K562 (cell line): ENCODE measurements at regions not wholly inside any gene's neighbourhood (a gene's known extent, or its start where the extent isn't known, plus 50 kb on each side); places are given as distances from the start of the nearest gene placed in this dataset.
"Not testable (repeated sequence)": the region's sequence is repeated elsewhere in the genome, so short reads cannot be mapped to it uniquely, and the experiment has no call there.

Experiments used
- ATAC-seq: fragments of 200-7000 bp; cut with Tn5 transposase; 3 replicates; pipeline ENCODE4 v1.9.1; 2020; ENCODE audit warnings: moderate library complexity
- BruUV-seq: library from RNA; stranded (reverse); fragments of 400-500 nt; replicated peaks from 2 replicates; lab custom pipeline; 2021; lab: Mats Ljungman, UMichigan
- CTCF ChIA-PET: fragments of 300-600 bp; formaldehyde crosslinking; extraction: SDS; loops from one replicate; lab custom pipeline; 2021; ENCODE audit warnings: low intra/inter-chr PET ratio; lab: Yijun Ruan, JAX
- POLR2A ChIA-PET: fragments of 300-600, 350-650 bp; sonication (Branson Sonifier 250); formaldehyde crosslinking; extraction: SDS; loops from one replicate; lab custom pipeline; 2021; ENCODE audit warnings: antibody characterized with exemption, inconsistent platforms; lab: Yijun Ruan, JAX
- DNase-seq, 4 experiments: peaks; one replicate each; pipeline versions ENCODE4 v3.0.0 to v3.0.0-alpha.2; 2011 to 2018; ENCODE audit warnings: low spot score in 3 of 4, mixed read lengths in 3 of 4; ENCODE audit errors: extremely low read depth in 1 of 4
- FAIRE-seq: peaks from 2 replicates; lab custom pipeline; 2011; peaks lifted over from hg19 to GRCh38; lab: Jason Lieb, UNC
- H2AFZ ChIP-seq: 2 replicates; pipeline ENCODE4 v1.6.0; 2011; ENCODE audit warnings: low read depth, low read length, control low read depth, inconsistent platforms
- H3K27ac ChIP-seq: fragments of 200-600 bp; 3 replicates; pipeline ENCODE4 v1.8.0; 2011; ENCODE audit warnings: low read depth, mild to moderate bottlenecking, control low read depth, inconsistent platforms, low read length, moderate library complexity, mixed read lengths; ENCODE audit errors: extremely low read depth
- H3K27me3 ChIP-seq, 2 experiments: fragments of 300-600 bp in 1 of 2; 2 replicates in 1 of 2; 3 replicates in 1 of 2; pipeline versions ENCODE4 v1.6.0 to v1.8.0; 2011; ENCODE audit warnings: inconsistent platforms in 2 of 2, low read length in 2 of 2, mild to moderate bottlenecking in 1 of 2, mixed read lengths in 1 of 2, moderate library complexity in 1 of 2; ENCODE audit not compliant: control insufficient read depth in 2 of 2, insufficient read depth in 2 of 2
- H3K36me3 ChIP-seq: fragments of 300-600 bp; 3 replicates; pipeline ENCODE4 v1.8.0; 2011; ENCODE audit warnings: mild to moderate bottlenecking, low read length, inconsistent platforms; ENCODE audit not compliant: control insufficient read depth, insufficient read depth
- H3K4me1 ChIP-seq, 2 experiments: fragments of 200-600 bp in 1 of 2; replicated peaks in 1 of 2; 2 replicates in 1 of 2; 3 replicates in 1 of 2; pipeline versions ENCODE4 v1.5.1 to v1.8.0; 2011; ENCODE audit warnings: inconsistent platforms in 2 of 2, low read length in 2 of 2, mild to moderate bottlenecking in 1 of 2, mixed read lengths in 1 of 2, moderate library complexity in 1 of 2; ENCODE audit not compliant: control insufficient read depth in 2 of 2, insufficient read depth in 2 of 2
- H3K4me2 ChIP-seq: 2 replicates; pipeline ENCODE4 v1.6.1; 2011; ENCODE audit warnings: low read length, control low read depth, inconsistent platforms, mixed read lengths; ENCODE audit not compliant: insufficient read depth
- H3K4me3 ChIP-seq: fragments of 200-600 bp; sonication (generic), shearing (Covaris generic); 2 replicates; pipeline ENCODE4 v1.5.1; 2016; ENCODE audit warnings: control low read depth, inconsistent platforms
- H3K79me2 ChIP-seq: fragments of 200-600 bp; 3 replicates; pipeline ENCODE4 v1.8.0; 2011; ENCODE audit warnings: low read length, inconsistent platforms; ENCODE audit not compliant: control insufficient read depth, insufficient read depth
- H3K9ac ChIP-seq, 2 experiments: 2 replicates each; pipeline versions ENCODE4 v1.6.0 to v1.6.1; 2011; ENCODE audit warnings: low read depth in 2 of 2, low read length in 2 of 2, control low read depth in 1 of 2, inconsistent platforms in 1 of 2, mild to moderate bottlenecking in 1 of 2, mixed read lengths in 1 of 2; ENCODE audit not compliant: insufficient read depth in 1 of 2
- H3K9me1 ChIP-seq: one replicate; pipeline ENCODE4 v1.6.0; 2011; ENCODE audit warnings: inconsistent platforms, mild to moderate bottlenecking, low read length, moderate library complexity; ENCODE audit not compliant: control insufficient read depth, insufficient read depth
- H3K9me3 ChIP-seq: replicated peaks from 2 replicates; pipeline ENCODE4 v1.5.1; 2011; ENCODE audit warnings: low read depth, low read length, inconsistent platforms; ENCODE audit not compliant: control insufficient read depth, insufficient read depth
- H4K20me1 ChIP-seq: replicated peaks from 2 replicates; pipeline ENCODE4 v1.6.1; 2011; ENCODE audit warnings: low read length, inconsistent platforms, mixed read lengths; ENCODE audit not compliant: control insufficient read depth, insufficient read depth
- BDP1 ChIP-seq: IDR thresholded peaks from 3 replicates; pipeline ENCODE4 v1.6.1; 2011; ENCODE audit not compliant: insufficient read length, insufficient read depth
- HNRNPL ChIP-seq: fragments of 200-400 bp; formaldehyde crosslinking; IDR thresholded peaks from 2 replicates; pipeline ENCODE4 v1.6.1; 2017; ENCODE audit warnings: low read depth, mild to moderate bottlenecking, low read length
- L3MBTL2 ChIP-seq: fragments of 450-650 bp; IDR thresholded peaks from 2 replicates; pipeline ENCODE4 v1.6.1; 2016; ENCODE audit warnings: mild to moderate bottlenecking, moderate library complexity
- LARP7 ChIP-seq: fragments of 450-650 bp; IDR thresholded peaks from 2 replicates; pipeline ENCODE4 v1.6.1; 2016
- LEF1 ChIP-seq: fragments of 450-650 bp; IDR thresholded peaks from 2 replicates; pipeline ENCODE4 v1.6.1; 2016; ENCODE audit warnings: mild to moderate bottlenecking
- MAZ ChIP-seq, 2 experiments: fragments of 450-650 bp in 1 of 2; sonication (generic) in 1 of 2; formaldehyde crosslinking; IDR thresholded peaks in 1 of 2; conservative IDR thresholded peaks in 1 of 2; 2 replicates each; pipeline versions ENCODE4 v1.4.0 to v1.5.0; 2020; ENCODE audit warnings: mild to moderate bottlenecking in 1 of 2, missing genetic modification reagents in 1 of 2
- MTA3 ChIP-seq: fragments of 450-650 bp; formaldehyde crosslinking; IDR thresholded peaks from 2 replicates; pipeline ENCODE4 v1.6.1; 2017; ENCODE audit warnings: mild to moderate bottlenecking, borderline replicate concordance
- MTF1 ChIP-seq: fragments of 250-450 bp; sonication (Bioruptor Pico); IDR thresholded peaks from 2 replicates; pipeline ENCODE4 v1.9.0; 2021; ENCODE audit warnings: moderate library complexity, mild to moderate bottlenecking, inconsistent platforms, borderline replicate concordance
- PHB ChIP-seq: fragments of 250-450 bp; sonication (Bioruptor Pico); IDR thresholded peaks from 2 replicates; pipeline ENCODE4 v1.5.0; 2021
- PHTF2 ChIP-seq: fragments of 250-450 bp; sonication (Bioruptor Pico); IDR thresholded peaks from 2 replicates; pipeline ENCODE4 v1.5.0; 2021; ENCODE audit warnings: mild to moderate bottlenecking
- PTRF ChIP-seq: fragments of 450-650 bp; IDR thresholded peaks from 2 replicates; pipeline ENCODE4 v1.6.1; 2016; ENCODE audit warnings: mild to moderate bottlenecking, missing genetic modification characterization, missing compliant biosample characterization
- SIRT6 ChIP-seq: IDR thresholded peaks from one replicate; pipeline ENCODE4 v1.6.1; 2012; ENCODE audit warnings: low read depth, mild to moderate bottlenecking, control low read depth, inconsistent platforms, low read length, moderate library complexity
- SLC30A9 ChIP-seq: fragments of 250-450 bp; sonication (Bioruptor Pico); IDR thresholded peaks from 2 replicates; pipeline ENCODE4 v1.8.0; 2022; ENCODE audit warnings: mild to moderate bottlenecking, moderate library complexity
- ZNF121 ChIP-seq: sonication (generic); formaldehyde crosslinking; conservative IDR thresholded peaks from 2 replicates; pipeline ENCODE4 v1.8.0; 2022; ENCODE audit warnings: missing genetic modification reagents
- ZNF146 ChIP-seq: IDR thresholded peaks from one replicate; pipeline ENCODE4 v1.6.1; 2018; ENCODE audit warnings: missing compliant biosample characterization; ENCODE audit not compliant: unreplicated experiment
- ZNF282 ChIP-seq: sonication (generic); formaldehyde crosslinking; IDR thresholded peaks from 2 replicates; pipeline ENCODE4 v1.8.1; 2023; ENCODE audit warnings: missing genetic modification reagents
- ZZZ3 ChIP-seq: fragments of 450-650 bp; IDR thresholded peaks from 2 replicates; pipeline ENCODE4 v1.6.1; 2016; ENCODE audit warnings: antibody characterized with exemption, mild to moderate bottlenecking, moderate library complexity
- WGBS: fragments of 100-300 bp; shearing (Covaris generic); methylation state at CpG from one replicate; pipeline ENCODE4 v1.1.6; 2016; ENCODE audit warnings: low coverage, mixed read lengths; ENCODE audit not compliant: insufficient coverage; ENCODE audit errors: missing lambda C conversion rate; 5-methylcytosine and 5-hydroxymethylcytosine counted together
- in situ Hi-C: fragments of 300-500 bp; cut with MboI; formaldehyde crosslinking; loops from 4 replicates; pipeline ENCODE4 v1.15.0; 2018; ENCODE audit warnings: inconsistent platforms, mixed read lengths
- intact Hi-C: fragments of 100-400 bp; cut with micrococcal nuclease; formaldehyde crosslinking; loops from 2 replicates; pipeline ENCODE4 v1.14.2; 2022
- TF ChIP-seq, protein P1 (sequence below): fragments of 250-450 bp; sonication (Bioruptor Pico); IDR thresholded peaks from 2 replicates; pipeline ENCODE4 v1.4.0; 2020; ENCODE audit warnings: mild to moderate bottlenecking

DNA sequence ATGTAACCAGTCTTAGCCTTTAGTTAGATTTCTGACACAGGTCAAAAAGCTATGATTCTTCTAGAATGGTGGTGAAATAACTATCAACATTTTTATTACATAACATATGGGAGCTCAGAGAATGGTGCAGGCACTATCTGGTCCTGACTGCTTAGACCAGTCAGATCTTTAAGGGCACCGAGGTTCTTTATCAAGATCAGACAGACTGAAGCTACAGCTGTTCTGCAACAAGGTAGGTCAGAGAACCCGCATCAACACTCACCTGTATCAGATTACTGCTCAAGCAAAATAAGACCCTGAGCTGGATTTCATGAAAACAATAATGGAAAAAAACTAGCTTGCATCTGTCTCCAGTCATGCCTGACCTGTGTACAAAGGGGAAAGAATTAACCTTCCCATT lies 160.4 kb downstream of the KCNJ2 start:
- Histone ChIP-seq H3K79me2 (no peaks in the 10 kb centered on the region), H3K27me3 (no peaks in the 10 kb centered on the region), H3K4me1 (no peaks in the 10 kb centered on the region), H2AFZ (no peak overlapping the region), H3K9me1 (no peaks in the 10 kb centered on the region), H3K27ac (no peak overlapping the region), H3K4me2 (no peak overlapping the region), H3K36me3 (no peaks in the 10 kb centered on the region), H3K9me3 (peaks cover under 1% of the 10 kb centered on the region; the same call in 1 of the 2 replicates), H3K4me3 (no peak overlapping the region), H3K9ac (no peak overlapping the region), H4K20me1 (no peaks in the 10 kb centered on the region)
- no TSS peak for BruUV-seq
- intact Hi-C loops (no loop called here), in situ Hi-C loops (no loop called here)
- DNase-seq (no peak), ATAC-seq (no peak), FAIRE-seq (no peak)
- WGBS = 0% methylated on average over 2 of the region's 2 CpGs
- ChIA-PET CTCF (no interaction called here), POLR2A (no interaction called here)
- TF ChIP-seq MAZ (CRISPR knock-in tag; conservative IDR thresholded peaks at IDR 0.05 in 1 of 2, IDR thresholded peaks at IDR 0.05 in 1 of 2) (no peak), PTRF (tag) (no peak), LEF1 (no peak), MTF1 (CRISPR knock-in tag) (no peak), LARP7 (no peak), L3MBTL2 (no peak), ZNF146 (CRISPR knock-in tag) (no peak), ZNF282 (CRISPR knock-in tag) (no peak), ZZZ3 (no peak), HNRNPL (no peak), SLC30A9 (CRISPR knock-in tag) (no peak), BDP1 (no peak), MTA3 (no peak), PHTF2 (CRISPR knock-in tag) (no peak), ZNF121 (CRISPR knock-in tag) (no peak), PHB (no peak), SIRT6 (no peak)
- TF ChIP-seq, protein P1, sequence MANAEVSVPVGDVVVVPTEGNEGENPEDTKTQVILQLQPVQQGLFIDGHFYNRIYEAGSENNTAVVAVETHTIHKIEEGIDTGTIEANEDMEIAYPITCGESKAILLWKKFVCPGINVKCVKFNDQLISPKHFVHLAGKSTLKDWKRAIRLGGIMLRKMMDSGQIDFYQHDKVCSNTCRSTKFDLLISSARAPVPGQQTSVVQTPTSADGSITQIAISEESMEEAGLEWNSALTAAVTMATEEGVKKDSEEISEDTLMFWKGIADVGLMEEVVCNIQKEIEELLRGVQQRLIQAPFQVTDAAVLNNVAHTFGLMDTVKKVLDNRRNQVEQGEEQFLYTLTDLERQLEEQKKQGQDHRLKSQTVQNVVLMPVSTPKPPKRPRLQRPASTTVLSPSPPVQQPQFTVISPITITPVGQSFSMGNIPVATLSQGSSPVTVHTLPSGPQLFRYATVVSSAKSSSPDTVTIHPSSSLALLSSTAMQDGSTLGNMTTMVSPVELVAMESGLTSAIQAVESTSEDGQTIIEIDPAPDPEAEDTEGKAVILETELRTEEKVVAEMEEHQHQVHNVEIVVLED = no peak

DNA sequence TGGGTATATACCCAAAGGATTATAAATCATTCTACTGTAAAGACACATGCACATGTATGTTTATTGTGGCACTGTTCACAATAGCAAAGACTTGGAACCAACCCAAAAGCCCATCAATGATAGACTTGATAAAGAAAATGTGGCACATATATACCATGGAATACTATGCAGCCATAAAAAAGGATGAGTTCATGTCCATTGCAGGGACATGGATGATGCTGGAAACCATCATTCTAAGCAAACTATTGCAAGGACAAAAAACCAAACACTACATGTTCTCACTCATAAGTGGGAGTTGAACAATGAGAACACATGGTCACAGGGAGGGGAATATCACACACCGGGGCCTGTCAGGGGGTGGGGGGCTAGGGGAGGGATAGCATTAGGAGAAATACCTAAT lies 161.7 kb downstream of the KCNJ2 start:
- H3K79me2 ChIP-seq, H2AFZ ChIP-seq, H3K36me3 ChIP-seq, BruUV-seq, intact Hi-C loops, POLR2A ChIA-PET, ATAC-seq, H3K4me3 ChIP-seq, H3K27ac ChIP-seq, H3K27me3 ChIP-seq, H4K20me1 ChIP-seq, FAIRE-seq, CTCF ChIA-PET, H3K9me3 ChIP-seq, in situ Hi-C loops, H3K9ac ChIP-seq, H3K9me1 ChIP-seq, H3K4me1 ChIP-seq, H3K4me2 ChIP-seq, DNase-seq: not testable (repeated sequence)
- WGBS = 40% methylated on average over 1 of the region's 1 CpG
